IMR-90 (cell line): ENCODE measurements at regions not wholly inside any gene's neighbourhood (a gene's known extent, or its start where the extent isn't known, plus 50 kb on each side); places are given as distances from the start of the nearest gene placed in this dataset.

ENCODE experiments used
- POLR2A ChIP-seq: IDR thresholded peaks from 2 replicates; pipeline ENCODE4 v1.6.1; 2012; ENCODE audit warnings: mild to moderate bottlenecking, low read depth, low read length
- RCOR1 ChIP-seq: IDR thresholded peaks from 2 replicates; pipeline ENCODE4 v1.6.1; 2012; ENCODE audit warnings: mild to moderate bottlenecking, low read length, improper control_type of control experiment; ENCODE audit not compliant: insufficient replicate concordance
- TF ChIP-seq, protein P1 (sequence below): conservative IDR thresholded peaks from 2 replicates; pipeline ENCODE4 v1.5.1; 2012; ENCODE audit warnings: mild to moderate bottlenecking, low read depth, low read length, improper control_type of control experiment

DNA sequence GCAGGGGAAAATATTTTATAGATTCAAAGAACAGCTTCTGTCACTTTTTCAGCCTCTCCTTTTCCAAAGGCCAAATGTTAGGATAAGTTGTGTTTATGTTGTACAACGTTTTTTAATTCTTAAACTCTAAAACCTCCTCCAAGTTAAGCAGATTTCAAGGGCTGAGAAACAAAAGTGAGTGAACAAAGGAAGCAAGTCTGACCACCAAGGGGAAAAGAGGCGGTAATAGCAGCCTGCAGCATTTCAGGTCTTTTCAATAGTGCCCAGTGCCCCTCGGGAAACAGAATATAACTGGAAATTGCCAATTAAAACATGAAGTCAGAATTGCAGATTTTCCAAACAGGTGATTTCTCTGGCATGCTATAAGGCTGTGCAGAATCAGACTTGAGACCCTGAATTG, 510.0 kb upstream of the HTR2C start:
- no peak for TF ChIP-seq RCOR1
- no peak for TF ChIP-seq POLR2A
- TF ChIP-seq, protein P1, sequence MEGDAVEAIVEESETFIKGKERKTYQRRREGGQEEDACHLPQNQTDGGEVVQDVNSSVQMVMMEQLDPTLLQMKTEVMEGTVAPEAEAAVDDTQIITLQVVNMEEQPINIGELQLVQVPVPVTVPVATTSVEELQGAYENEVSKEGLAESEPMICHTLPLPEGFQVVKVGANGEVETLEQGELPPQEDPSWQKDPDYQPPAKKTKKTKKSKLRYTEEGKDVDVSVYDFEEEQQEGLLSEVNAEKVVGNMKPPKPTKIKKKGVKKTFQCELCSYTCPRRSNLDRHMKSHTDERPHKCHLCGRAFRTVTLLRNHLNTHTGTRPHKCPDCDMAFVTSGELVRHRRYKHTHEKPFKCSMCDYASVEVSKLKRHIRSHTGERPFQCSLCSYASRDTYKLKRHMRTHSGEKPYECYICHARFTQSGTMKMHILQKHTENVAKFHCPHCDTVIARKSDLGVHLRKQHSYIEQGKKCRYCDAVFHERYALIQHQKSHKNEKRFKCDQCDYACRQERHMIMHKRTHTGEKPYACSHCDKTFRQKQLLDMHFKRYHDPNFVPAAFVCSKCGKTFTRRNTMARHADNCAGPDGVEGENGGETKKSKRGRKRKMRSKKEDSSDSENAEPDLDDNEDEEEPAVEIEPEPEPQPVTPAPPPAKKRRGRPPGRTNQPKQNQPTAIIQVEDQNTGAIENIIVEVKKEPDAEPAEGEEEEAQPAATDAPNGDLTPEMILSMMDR = no peak
